Testis (tissue), 2 donors: ENCODE measurements at regions not wholly inside any gene's neighbourhood (a gene's known extent, or its start where the extent isn't known, plus 50 kb on each side); places are given as distances from the start of the nearest gene placed in this dataset.

ENCODE experiments used
- CTCF ChIP-seq, 3 experiments: fragments of 450-650 bp in 2 of 3; fragments of 200-600 bp in 1 of 3; sonication (generic) in 1 of 3; IDR thresholded peaks; one replicate each; pipeline ENCODE4 v1.5.1; 2016 to 2019; ENCODE audit warnings: antibody characterized with exemption in 3 of 3, mild to moderate bottlenecking in 2 of 3, moderate library complexity in 1 of 3
- POLR2A ChIP-seq: fragments of 450-650 bp; IDR thresholded peaks from one replicate; pipeline ENCODE4 v1.6.1; 2017; ENCODE audit warnings: antibody characterized with exemption, mild to moderate bottlenecking, moderate library complexity

DNA sequence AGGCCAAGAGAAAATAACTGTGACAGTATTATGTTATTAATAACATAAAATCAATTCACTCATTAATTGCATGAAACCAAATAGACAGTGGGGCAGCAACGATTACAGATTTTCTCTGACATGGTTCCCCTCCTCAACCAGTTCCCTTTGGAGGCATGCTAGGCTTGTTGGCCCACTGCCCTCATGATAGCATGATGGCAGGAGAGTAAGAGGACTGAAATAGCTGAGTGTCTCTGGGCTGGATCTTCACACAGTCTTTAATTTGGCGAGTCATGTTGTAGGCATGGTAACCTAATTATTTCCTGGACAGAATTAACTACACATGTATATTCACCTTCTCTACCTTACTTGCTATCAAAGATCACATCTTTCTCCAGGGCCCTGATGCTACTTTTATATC is 266.2 kb upstream of the PELI2 start:
- TF ChIP-seq CTCF (IDR thresholded peaks at IDR 0.05) (no peak), POLR2A (no peak)
